ENCODE measurements at regions not wholly inside any gene's neighbourhood (a gene's known extent, or its start where the extent isn't known, plus 50 kb on each side); places are given as distances from the start of the nearest gene placed in this dataset.

GRCh38 chr6:88251301-88251700, 85.2 kb upstream of the CNR1 start:
- Histone ChIP-seq H3K27me3 (replicated peaks in 1 of 4; ENCODE audit: control extremely low read depth in 1 of 4, control insufficient read depth in 3 of 4, insufficient read depth in 4 of 4, low read length in 3 of 4) (peaks cover 0 to 4% (median 0%) of the 10 kb centered on the region in 4 experiments), H2AFZ (ENCODE audit: insufficient read depth, low read depth, low read length, poor library complexity, severe bottlenecking) (no peak overlapping the region), H3K4me3 (ENCODE audit: control extremely low read depth in 1 of 5, extremely low read depth in 1 of 5, insufficient read depth in 1 of 5, low read depth in 2 of 5, low read length in 4 of 5) (no peak overlapping the region), H3K36me3 (replicated peaks in 1 of 2; ENCODE audit: control extremely low read depth in 1 of 2, control insufficient read depth in 1 of 2, extremely low read depth in 1 of 2, insufficient read depth in 2 of 2, low read length in 1 of 2) (no peaks in the 10 kb centered on the region), H3K9ac (ENCODE audit: low read length) (no peak overlapping the region), H3K4me1 (ENCODE audit: control insufficient read depth in 2 of 2, insufficient read depth in 2 of 2, low read length in 2 of 2) (no peaks in the 10 kb centered on the region), H3K79me2 (ENCODE audit: control insufficient read depth, insufficient read depth, low read length) (no peaks in the 10 kb centered on the region), H3K4me2 (replicated peaks; ENCODE audit: low read depth, low read length, poor library complexity, severe bottlenecking) (no peak overlapping the region), H4K20me1 (ENCODE audit: control insufficient read depth, insufficient read depth, low read length, poor library complexity, severe bottlenecking) (no peaks in the 10 kb centered on the region), H3K27ac (ENCODE audit: low read length in 2 of 2) (no peak overlapping the region), H3K9me3 (ENCODE audit: control extremely low read depth in 1 of 3, control insufficient read depth in 2 of 3, insufficient read depth in 1 of 3, low read length in 2 of 3) (peaks cover 0 to 11% (median 0%) of the 10 kb centered on the region in 3 donors)
- WGBS (ENCODE audit: insufficient coverage), result 93% methylated on average over 6 of the region's 7 CpGs
- no peak for DNase-seq
- Mint-ChIP-seq H3K9me3 (ENCODE audit: insufficient read depth) (peaks cover 2% of the 10 kb centered on the region), H3K27me3 (peaks cover 28% of the 10 kb centered on the region), H3K4me1 (no peaks in the 10 kb centered on the region), H3K27ac (no peak overlapping the region), H3K4me3 (no peak overlapping the region)
- POLR2A ChIA-PET, result no interaction called here
- CTCF ChIA-PET, result no interaction called here
- no peak for ATAC-seq (ENCODE audit: low read depth)
- intact Hi-C loops (cut with micrococcal nuclease), result no loop called here
- TF ChIP-seq EZH2 (IDR thresholded peaks at IDR 0.05; ENCODE audit: borderline replicate concordance, insufficient read depth, low read depth, low read length, poor library complexity, severe bottlenecking), result no peak

- Histone ChIP-seq H3K79me2 (ENCODE audit: control insufficient read depth, insufficient read depth, low read length) (no peaks in the 10 kb centered on the region), H3K27me3 (replicated peaks in 1 of 4; ENCODE audit: control extremely low read depth in 1 of 4, control insufficient read depth in 3 of 4, insufficient read depth in 4 of 4, low read length in 3 of 4) (peaks cover 0 to 4% (median 0%) of the 10 kb centered on the region in 4 experiments), H3K9me3 (ENCODE audit: control extremely low read depth in 1 of 3, control insufficient read depth in 2 of 3, insufficient read depth in 1 of 3, low read length in 2 of 3) (peaks cover 0 to 7% (median 0%) of the 10 kb centered on the region in 3 donors), H3K4me2 (replicated peaks; ENCODE audit: low read depth, low read length, poor library complexity, severe bottlenecking) (no peak overlapping the region), H3K27ac (ENCODE audit: low read length in 2 of 2) (no peak overlapping the region), H3K9ac (ENCODE audit: low read length) (no peak overlapping the region), H4K20me1 (ENCODE audit: control insufficient read depth, insufficient read depth, low read length, poor library complexity, severe bottlenecking) (no peaks in the 10 kb centered on the region), H2AFZ (ENCODE audit: insufficient read depth, low read depth, low read length, poor library complexity, severe bottlenecking) (no peak overlapping the region), H3K4me3 (ENCODE audit: control extremely low read depth in 1 of 5, extremely low read depth in 1 of 5, insufficient read depth in 1 of 5, low read depth in 2 of 5, low read length in 4 of 5) (no peak overlapping the region), H3K36me3 (replicated peaks in 1 of 2; ENCODE audit: control extremely low read depth in 1 of 2, control insufficient read depth in 1 of 2, extremely low read depth in 1 of 2, insufficient read depth in 2 of 2, low read length in 1 of 2) (no peaks in the 10 kb centered on the region), H3K4me1 (ENCODE audit: control insufficient read depth in 2 of 2, insufficient read depth in 2 of 2, low read length in 2 of 2) (no peaks in the 10 kb centered on the region)
- DNase-seq, result no peak
- Mint-ChIP-seq H3K4me1 (no peaks in the 10 kb centered on the region), H3K27me3 (peaks cover 25% of the 10 kb centered on the region), H3K9me3 (ENCODE audit: insufficient read depth) (no peaks in the 10 kb centered on the region), H3K4me3 (no peak overlapping the region), H3K27ac (no peak overlapping the region)
- ChIA-PET CTCF (no interaction called here), POLR2A (interaction anchor here (0.5 to 0.6 kb wide), 2 partner anchors 519 to 594 kb away, joined by 3 read pairs; no protein-coding TSS in a partner anchor)
- TF ChIP-seq EZH2 (IDR thresholded peaks at IDR 0.05; ENCODE audit: borderline replicate concordance, insufficient read depth, low read depth, low read length, poor library complexity, severe bottlenecking) (no peak), CTCF (IDR thresholded peaks at IDR 0.05) (no peak)
- intact Hi-C loops (cut with micrococcal nuclease), result no loop called here
- WGBS (ENCODE audit: insufficient coverage), result 86% methylated on average over 1 of the region's 4 CpGs
- ATAC-seq (ENCODE audit: low read depth), result no peak
These were observed 82.7 kb upstream of the CNR1 start for GRCh38 chr6:88248709-88249321.

Data from B cell (primary cell).